ENCODE measurements at regions not wholly inside any gene's neighbourhood (a gene's known extent, or its start where the extent isn't known, plus 50 kb on each side); places are given as distances from the start of the nearest gene placed in this dataset.

DNA sequence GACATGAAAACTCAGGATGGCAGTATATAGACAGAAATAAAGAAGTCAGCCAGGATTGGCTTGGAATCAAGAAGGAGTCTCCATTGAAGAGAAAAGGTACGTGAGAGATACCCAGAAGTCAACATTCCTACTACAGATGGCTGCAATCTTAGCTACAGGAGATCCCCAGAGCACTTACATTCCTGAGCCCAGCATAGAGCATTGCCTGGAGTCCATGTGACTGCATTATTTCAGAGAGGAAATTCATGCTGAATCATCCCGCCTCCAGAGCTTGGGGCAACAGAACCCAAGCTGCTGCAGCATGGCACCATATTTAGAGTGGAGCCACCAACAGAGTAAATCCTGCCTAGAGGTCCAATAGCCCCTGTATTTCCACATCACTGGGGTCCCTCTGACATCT, 125.0 kb upstream of the GRIK2 start:
- H3K36me3 ChIP-seq, result no peaks in the 10 kb centered on the region
- 58% methylated on average over 1 of the region's 2 CpGs for WGBS
- H3K27ac ChIP-seq (replicated peaks in 1 of 4), result no peak overlapping the region
- no peaks in the 10 kb centered on the region for H3K4me1 ChIP-seq
- TF ChIP-seq, protein P1, sequence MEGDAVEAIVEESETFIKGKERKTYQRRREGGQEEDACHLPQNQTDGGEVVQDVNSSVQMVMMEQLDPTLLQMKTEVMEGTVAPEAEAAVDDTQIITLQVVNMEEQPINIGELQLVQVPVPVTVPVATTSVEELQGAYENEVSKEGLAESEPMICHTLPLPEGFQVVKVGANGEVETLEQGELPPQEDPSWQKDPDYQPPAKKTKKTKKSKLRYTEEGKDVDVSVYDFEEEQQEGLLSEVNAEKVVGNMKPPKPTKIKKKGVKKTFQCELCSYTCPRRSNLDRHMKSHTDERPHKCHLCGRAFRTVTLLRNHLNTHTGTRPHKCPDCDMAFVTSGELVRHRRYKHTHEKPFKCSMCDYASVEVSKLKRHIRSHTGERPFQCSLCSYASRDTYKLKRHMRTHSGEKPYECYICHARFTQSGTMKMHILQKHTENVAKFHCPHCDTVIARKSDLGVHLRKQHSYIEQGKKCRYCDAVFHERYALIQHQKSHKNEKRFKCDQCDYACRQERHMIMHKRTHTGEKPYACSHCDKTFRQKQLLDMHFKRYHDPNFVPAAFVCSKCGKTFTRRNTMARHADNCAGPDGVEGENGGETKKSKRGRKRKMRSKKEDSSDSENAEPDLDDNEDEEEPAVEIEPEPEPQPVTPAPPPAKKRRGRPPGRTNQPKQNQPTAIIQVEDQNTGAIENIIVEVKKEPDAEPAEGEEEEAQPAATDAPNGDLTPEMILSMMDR (IDR thresholded peaks at IDR 0.05), result no peak
- TF ChIP-seq EP300 (IDR thresholded peaks at IDR 0.05), result no peak
- H3K4me3 ChIP-seq, result no peak overlapping the region
- no peaks in the 10 kb centered on the region for H3K27me3 ChIP-seq
- peaks cover 0 to 15% (median 8%) of the 10 kb centered on the region in 4 donors for H3K9me3 ChIP-seq
- intact Hi-C loops (cut with DNase I), result no loop called here
- DNase-seq (ENCODE audit: extremely low spot score), result no peak

DNA sequence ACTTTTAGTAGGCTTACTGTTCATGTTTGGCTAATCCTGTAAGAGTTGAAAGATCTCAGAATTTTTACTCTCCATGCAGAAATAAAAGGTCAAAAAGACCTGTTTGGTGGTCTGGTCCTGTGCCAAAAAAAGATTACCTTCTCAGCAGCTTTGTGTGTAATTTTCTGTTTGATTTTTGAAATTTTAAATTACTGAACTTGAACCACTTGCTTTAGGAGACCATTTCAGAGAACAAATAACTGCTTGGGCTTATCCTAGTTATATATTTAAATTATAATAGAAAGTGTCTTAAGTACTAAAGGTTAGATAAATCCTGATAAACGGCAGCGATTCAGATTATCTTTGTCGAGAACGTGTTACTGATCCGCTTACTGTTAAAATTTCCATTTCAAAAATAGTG, 118.3 kb upstream of the GRIK2 start:
- H3K4me3 ChIP-seq, result no peak overlapping the region
- H3K36me3 ChIP-seq, result no peaks in the 10 kb centered on the region
- intact Hi-C loops (cut with DNase I), result no loop called here
- no peak overlapping the region for H3K27ac ChIP-seq (replicated peaks in 1 of 4)
- TF ChIP-seq POLR2A (IDR thresholded peaks at IDR 0.05; ENCODE audit: low read depth) (no peak), EP300 (IDR thresholded peaks at IDR 0.05) (no peak), POLR2AphosphoS5 (IDR thresholded peaks at IDR 0.05) (no peak)
- TF ChIP-seq, protein P1 (IDR thresholded peaks at IDR 0.05), result no peak
- 89% methylated on average over 5 of the region's 5 CpGs for WGBS
- H3K9me3 ChIP-seq, result peaks cover 0 to 7% (median 0%) of the 10 kb centered on the region in 4 donors
- H3K27me3 ChIP-seq, result no peaks in the 10 kb centered on the region
- H3K4me1 ChIP-seq, result no peaks in the 10 kb centered on the region
- DNase-seq (ENCODE audit: extremely low spot score), result no peak

- TF ChIP-seq POLR2A (IDR thresholded peaks at IDR 0.05; ENCODE audit: low read depth), result no peak
- DNase-seq (ENCODE audit: extremely low spot score), result no peak
- Histone ChIP-seq H3K4me1 (no peaks in the 10 kb centered on the region), H3K9me3 (peaks cover 0 to 7% (median 0%) of the 10 kb centered on the region in 4 donors), H3K27ac (replicated peaks in 1 of 4) (no peak overlapping the region), H3K36me3 (no peaks in the 10 kb centered on the region), H3K27me3 (no peaks in the 10 kb centered on the region), H3K4me3 (no peak overlapping the region)
- intact Hi-C loops (cut with DNase I), result no loop called here
These were observed 117.4 kb upstream of the GRIK2 start for GRCh38 chr6:101276066-101276465.

GRCh38 chr6:101279410-101279809, 114.1 kb upstream of the GRIK2 start:
- TF ChIP-seq, protein P1 (IDR thresholded peaks at IDR 0.05), result no peak
- TF ChIP-seq EP300 (IDR thresholded peaks at IDR 0.05), result no peak
- TF ChIP-seq POLR2A (IDR thresholded peaks at IDR 0.05; ENCODE audit: low read depth), result no peak
- TF ChIP-seq POLR2AphosphoS5 (IDR thresholded peaks at IDR 0.05), result no peak
- intact Hi-C loops (cut with DNase I), result no loop called here
- no peak for DNase-seq (ENCODE audit: extremely low spot score)
- no peak overlapping the region for H3K4me3 ChIP-seq
- peaks cover 0 to 4% (median 0%) of the 10 kb centered on the region in 4 donors for H3K9me3 ChIP-seq
- no peak overlapping the region for H3K27ac ChIP-seq (replicated peaks in 1 of 4)
- no peaks in the 10 kb centered on the region for H3K27me3 ChIP-seq
- H3K36me3 ChIP-seq, result no peaks in the 10 kb centered on the region
- no peaks in the 10 kb centered on the region for H3K4me1 ChIP-seq

- Histone ChIP-seq H3K4me3 (no peak overlapping the region), H3K27ac (replicated peaks in 1 of 4) (no peak overlapping the region), H3K36me3 (no peaks in the 10 kb centered on the region), H3K27me3 (no peaks in the 10 kb centered on the region), H3K9me3 (peaks cover 0 to 4% (median 0%) of the 10 kb centered on the region in 4 donors), H3K4me1 (no peaks in the 10 kb centered on the region)
- DNase-seq (ENCODE audit: extremely low spot score), result no peak
- no peak for TF ChIP-seq EP300 (IDR thresholded peaks at IDR 0.05)
- TF ChIP-seq POLR2AphosphoS5 (IDR thresholded peaks at IDR 0.05), result no peak
- TF ChIP-seq POLR2A (IDR thresholded peaks at IDR 0.05; ENCODE audit: low read depth), result no peak
- TF ChIP-seq, protein P1 (IDR thresholded peaks at IDR 0.05), result no peak
- intact Hi-C loops (cut with DNase I), result no loop called here
These were observed 112.2 kb upstream of the GRIK2 start for GRCh38 chr6:101281266-101281665.
